ENCODE measurements at regions not wholly inside any gene's neighbourhood (a gene's known extent, or its start where the extent isn't known, plus 50 kb on each side); places are given as distances from the start of the nearest gene placed in this dataset.

DNA sequence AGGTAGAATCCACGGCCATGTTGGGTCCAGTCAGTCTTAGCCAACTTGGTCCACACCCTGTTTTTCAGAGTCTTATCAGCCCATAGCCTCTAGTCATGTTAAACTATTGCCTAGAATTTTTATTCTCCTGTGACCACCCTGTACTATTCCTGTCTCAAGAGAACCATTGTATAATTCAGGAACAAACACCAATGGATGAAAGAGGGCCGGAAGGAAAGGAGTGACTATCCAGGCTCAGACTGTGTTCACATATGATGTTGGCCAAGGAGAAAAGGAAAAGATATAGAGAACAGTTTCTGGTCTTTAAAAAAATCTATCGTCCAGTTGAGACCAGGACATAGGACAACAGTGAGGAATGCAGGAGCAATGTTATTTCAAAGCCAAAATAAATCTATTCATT lies 82.9 kb upstream of the SETBP1 start:
- no peak for DNase-seq (ENCODE audit: low spot score)
- TF ChIP-seq, protein P1, sequence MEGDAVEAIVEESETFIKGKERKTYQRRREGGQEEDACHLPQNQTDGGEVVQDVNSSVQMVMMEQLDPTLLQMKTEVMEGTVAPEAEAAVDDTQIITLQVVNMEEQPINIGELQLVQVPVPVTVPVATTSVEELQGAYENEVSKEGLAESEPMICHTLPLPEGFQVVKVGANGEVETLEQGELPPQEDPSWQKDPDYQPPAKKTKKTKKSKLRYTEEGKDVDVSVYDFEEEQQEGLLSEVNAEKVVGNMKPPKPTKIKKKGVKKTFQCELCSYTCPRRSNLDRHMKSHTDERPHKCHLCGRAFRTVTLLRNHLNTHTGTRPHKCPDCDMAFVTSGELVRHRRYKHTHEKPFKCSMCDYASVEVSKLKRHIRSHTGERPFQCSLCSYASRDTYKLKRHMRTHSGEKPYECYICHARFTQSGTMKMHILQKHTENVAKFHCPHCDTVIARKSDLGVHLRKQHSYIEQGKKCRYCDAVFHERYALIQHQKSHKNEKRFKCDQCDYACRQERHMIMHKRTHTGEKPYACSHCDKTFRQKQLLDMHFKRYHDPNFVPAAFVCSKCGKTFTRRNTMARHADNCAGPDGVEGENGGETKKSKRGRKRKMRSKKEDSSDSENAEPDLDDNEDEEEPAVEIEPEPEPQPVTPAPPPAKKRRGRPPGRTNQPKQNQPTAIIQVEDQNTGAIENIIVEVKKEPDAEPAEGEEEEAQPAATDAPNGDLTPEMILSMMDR (IDR thresholded peaks at IDR 0.05; ENCODE audit: extremely low read depth, missing control alignments) = no peak

DNA sequence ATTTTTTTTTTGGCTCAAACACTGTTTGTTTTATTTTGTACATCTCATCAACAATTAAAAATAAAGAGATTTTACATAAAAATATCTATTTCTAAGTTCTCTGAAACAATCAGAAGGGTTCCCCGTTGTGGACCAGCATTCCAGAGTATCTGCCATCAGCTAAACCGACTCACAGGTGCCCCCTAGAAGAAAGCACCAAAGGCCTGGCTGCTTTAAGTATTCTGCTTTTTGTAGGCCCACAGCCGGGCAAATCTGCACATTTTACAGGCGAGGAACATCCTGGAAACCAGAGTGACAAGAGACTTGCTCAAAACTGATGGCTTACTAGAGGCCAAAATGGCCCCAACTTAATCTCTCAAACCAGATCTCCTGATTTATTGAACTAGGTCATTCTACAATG lies 82.2 kb upstream of the SETBP1 start:
- DNase-seq (ENCODE audit: low spot score) = no peak

DNA sequence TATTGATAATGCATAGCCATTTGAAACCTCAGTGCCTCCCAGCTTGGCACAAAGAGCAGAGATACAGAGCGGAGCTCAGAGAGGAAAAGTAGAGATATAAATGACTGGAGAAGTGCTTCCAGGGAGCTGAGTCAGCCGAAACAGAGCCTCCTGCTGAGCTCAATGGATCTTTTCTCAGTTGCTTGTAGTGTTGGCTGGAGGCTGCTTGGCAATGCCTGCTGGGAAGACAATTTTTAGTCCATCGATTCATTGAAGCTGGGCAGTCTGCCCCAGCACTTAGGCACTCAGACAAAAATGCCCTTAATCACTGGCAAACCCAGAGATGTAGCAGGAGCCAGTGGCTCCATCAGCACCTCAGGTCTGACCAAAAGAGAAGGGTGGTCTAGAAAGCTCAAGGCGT lies 81.3 kb upstream of the SETBP1 start:
- DNase-seq (ENCODE audit: low spot score) = no peak
- TF ChIP-seq, protein P1 (IDR thresholded peaks at IDR 0.05; ENCODE audit: extremely low read depth, missing control alignments) = no peak

More for the DNA sequence above, 82.2 kb upstream of the SETBP1 start:
- TF ChIP-seq, protein P1 (IDR thresholded peaks at IDR 0.05; ENCODE audit: extremely low read depth, missing control alignments) = no peak

DNA sequence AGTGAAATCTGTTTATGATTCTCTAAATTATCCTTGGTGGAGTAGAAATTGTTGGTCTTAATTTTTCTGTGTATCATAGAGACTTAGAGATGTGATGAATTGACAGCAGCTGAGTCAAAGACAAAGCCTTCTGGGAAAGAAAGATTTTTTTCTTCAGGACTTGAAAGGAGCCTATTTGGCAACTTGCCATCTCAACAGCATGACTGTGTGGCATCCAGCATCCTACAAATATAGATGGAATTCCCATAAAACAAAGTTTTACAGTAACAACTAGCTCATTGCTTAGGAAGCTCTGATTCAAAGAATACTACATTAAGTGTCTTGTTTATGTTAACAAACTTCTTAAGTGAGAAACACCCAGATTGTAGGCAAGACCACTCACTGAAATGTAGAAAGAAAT lies 79.2 kb upstream of the SETBP1 start:
- DNase-seq (ENCODE audit: low spot score) = no peak
- TF ChIP-seq, protein P1 (IDR thresholded peaks at IDR 0.05; ENCODE audit: extremely low read depth, missing control alignments) = no peak

DNA sequence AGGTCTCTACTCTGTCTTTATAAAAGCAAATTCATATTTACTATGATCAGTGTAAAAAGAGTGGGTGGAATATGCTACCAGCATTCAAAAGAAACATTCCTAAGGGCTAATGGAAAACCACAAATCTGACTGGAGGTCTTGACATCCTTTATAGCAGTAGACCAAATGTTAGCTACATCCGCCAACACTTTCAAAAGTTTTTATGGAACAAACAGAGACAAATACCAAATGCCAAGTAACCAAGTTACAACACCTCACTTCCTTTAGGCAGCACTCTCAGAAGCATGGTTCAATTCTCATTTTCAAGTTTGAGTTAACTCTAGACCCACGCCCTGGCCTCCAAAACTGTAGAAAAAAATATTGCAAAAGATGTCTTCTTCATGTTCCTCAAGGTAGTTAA lies 78.3 kb upstream of the SETBP1 start:
- TF ChIP-seq, protein P1 (IDR thresholded peaks at IDR 0.05; ENCODE audit: extremely low read depth, missing control alignments) = no peak
- no peak for DNase-seq (ENCODE audit: low spot score)

DNA sequence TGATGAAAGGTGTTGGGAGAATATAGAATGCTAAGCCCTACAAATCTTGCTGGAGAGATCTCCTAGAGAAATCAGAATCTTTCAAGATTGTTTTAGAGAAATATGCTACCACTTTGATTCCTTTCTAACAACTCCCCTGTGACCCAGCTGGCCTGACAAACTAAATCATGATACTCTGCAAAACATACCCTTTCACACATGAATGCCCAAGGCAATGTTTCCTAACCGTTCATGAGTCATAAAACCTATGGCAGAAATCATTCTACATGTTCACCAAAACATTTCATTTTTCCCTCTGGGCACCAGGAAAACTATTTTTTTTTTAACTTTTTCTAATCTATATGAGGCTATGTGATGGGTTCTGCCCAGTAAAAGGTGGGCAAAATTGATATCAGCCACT lies 77.8 kb upstream of the SETBP1 start:
- TF ChIP-seq, protein P1 (IDR thresholded peaks at IDR 0.05; ENCODE audit: extremely low read depth, missing control alignments) = no peak
- DNase-seq (ENCODE audit: low spot score) = no peak

DNA sequence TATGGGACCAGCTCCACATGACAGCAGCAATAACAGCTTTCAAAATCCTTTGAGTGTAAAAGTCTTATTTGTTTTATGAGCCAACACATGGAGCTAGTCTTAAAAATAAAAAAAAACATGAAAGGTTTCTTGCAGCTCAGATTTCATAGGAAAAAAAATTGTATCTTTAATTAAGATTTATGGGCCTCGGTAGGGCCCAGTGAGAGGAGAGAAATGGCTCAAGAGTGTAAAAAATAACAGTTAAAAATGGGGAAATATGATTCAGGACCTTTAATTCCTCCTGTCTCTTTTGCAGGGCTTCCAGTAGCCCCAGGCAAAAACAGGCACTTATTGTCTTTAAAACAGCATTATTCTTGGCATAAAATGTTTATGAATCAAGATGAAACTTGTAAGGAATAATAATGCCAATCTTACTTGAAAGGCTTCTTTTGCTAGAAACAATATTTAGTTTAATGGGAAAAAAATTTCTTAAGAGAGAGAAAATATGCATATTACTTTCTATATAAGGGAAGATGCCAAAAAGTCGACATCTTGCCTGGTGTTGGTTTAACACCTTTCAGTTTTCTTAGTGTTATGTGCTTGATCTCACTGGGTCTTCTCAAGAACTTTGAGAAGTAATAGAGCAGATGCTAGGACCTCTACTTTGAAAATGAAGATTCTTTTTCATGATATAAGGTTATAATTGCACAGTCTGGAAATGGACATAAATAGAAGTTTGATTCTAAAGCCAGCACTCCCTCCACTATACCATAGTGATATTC lies 71.3 kb upstream of the SETBP1 start:
- TF ChIP-seq, protein P1 (IDR thresholded peaks at IDR 0.05; ENCODE audit: extremely low read depth, missing control alignments) = no peak
- no peak for DNase-seq (ENCODE audit: low spot score)
